K562 (cell line): ENCODE measurements at regions not wholly inside any gene's neighbourhood (a gene's known extent, or its start where the extent isn't known, plus 50 kb on each side); places are given as distances from the start of the nearest gene placed in this dataset.

Source experiments
- KLF10 ChIP-seq: fragments of 250-450 bp; sonication (Bioruptor Pico); IDR thresholded peaks from 2 replicates; pipeline ENCODE4 v1.6.1; 2021; ENCODE audit warnings: matching md5 sums
- NR2F6 ChIP-seq: fragments of 450-650 bp; formaldehyde crosslinking; IDR thresholded peaks from 2 replicates; pipeline ENCODE4 v1.4.0; 2020; ENCODE audit warnings: mild to moderate bottlenecking
- PTTG1 ChIP-seq: fragments of 450-650 bp; IDR thresholded peaks from 2 replicates; pipeline ENCODE4 v1.6.1; 2016; ENCODE audit warnings: low read depth, mild to moderate bottlenecking, missing genetic modification characterization, missing compliant biosample characterization
- ZNF318 ChIP-seq, 2 experiments: fragments of 450-650 bp; IDR thresholded peaks; 2 replicates each; pipeline ENCODE4 v1.6.1; 2016; ENCODE audit warnings: mild to moderate bottlenecking in 2 of 2, borderline replicate concordance in 1 of 2, low read depth in 1 of 2, moderate library complexity in 1 of 2
- ZNF436 ChIP-seq: fragments of 250-450, 450-650 bp; sonication (Bioruptor Pico); formaldehyde crosslinking; IDR thresholded peaks from 2 replicates; pipeline ENCODE4 v1.7.0; 2020; ENCODE audit warnings: mild to moderate bottlenecking
- TF ChIP-seq, protein P1 (sequence below), 3 experiments: fragments of 200-800 bp in 1 of 3; sonication (Bioruptor generic) in 1 of 3; sonication (generic) in 1 of 3; formaldehyde crosslinking in 1 of 3; IDR thresholded peaks; 2 replicates each; pipeline versions ENCODE4 v1.6.1 to v1.8.0; 2016 to 2022; ENCODE audit warnings: mild to moderate bottlenecking in 2 of 3, missing compliant biosample characterization in 2 of 3, missing genetic modification characterization in 2 of 3, missing genetic modification reagents in 1 of 3
- TF ChIP-seq, protein P2 (sequence below): fragments of 250-450 bp; sonication (Bioruptor Pico); IDR thresholded peaks from 2 replicates; pipeline ENCODE4 v1.5.0; 2022; ENCODE audit warnings: mild to moderate bottlenecking

DNA sequence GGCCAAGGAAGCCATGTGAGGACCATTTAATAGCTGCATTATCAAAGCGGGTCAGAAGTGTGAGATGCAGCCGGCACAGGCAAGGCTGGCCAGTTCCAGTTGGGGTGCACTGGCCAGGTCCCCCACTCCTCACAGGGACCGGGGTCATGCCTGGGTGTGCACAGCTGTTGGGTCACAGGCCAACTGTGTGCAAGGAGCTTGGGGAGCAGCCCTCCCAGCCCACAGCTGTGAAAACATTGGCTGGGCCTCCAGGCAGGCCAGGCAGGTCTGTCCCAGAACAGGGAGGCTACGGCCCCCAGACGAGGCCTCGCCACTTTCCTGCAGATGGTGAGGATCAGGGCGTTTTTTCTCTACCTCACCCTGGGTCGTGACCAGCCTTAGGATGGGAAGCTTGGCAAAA lies 521.0 kb downstream of the NTRK3 start (continued):
- no peak for TF ChIP-seq ZNF318 (IDR thresholded peaks at IDR 0.05; ENCODE audit: borderline replicate concordance in 1 of 2, low read depth in 1 of 2)
- no peak for TF ChIP-seq KLF10 (CRISPR knock-in tag)
- no peak for TF ChIP-seq PTTG1 (tag)
- TF ChIP-seq, protein P1, sequence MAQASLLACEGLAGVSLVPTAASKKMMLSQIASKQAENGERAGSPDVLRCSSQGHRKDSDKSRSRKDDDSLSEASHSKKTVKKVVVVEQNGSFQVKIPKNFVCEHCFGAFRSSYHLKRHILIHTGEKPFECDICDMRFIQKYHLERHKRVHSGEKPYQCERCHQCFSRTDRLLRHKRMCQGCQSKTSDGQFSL (CRISPR knock-in tag; IDR thresholded peaks at IDR 0.05) = no peak
- TF ChIP-seq, protein P1 (tag; IDR thresholded peaks at IDR 0.05) = no peak
- no peak for TF ChIP-seq ZNF436
- TF ChIP-seq, protein P2, sequence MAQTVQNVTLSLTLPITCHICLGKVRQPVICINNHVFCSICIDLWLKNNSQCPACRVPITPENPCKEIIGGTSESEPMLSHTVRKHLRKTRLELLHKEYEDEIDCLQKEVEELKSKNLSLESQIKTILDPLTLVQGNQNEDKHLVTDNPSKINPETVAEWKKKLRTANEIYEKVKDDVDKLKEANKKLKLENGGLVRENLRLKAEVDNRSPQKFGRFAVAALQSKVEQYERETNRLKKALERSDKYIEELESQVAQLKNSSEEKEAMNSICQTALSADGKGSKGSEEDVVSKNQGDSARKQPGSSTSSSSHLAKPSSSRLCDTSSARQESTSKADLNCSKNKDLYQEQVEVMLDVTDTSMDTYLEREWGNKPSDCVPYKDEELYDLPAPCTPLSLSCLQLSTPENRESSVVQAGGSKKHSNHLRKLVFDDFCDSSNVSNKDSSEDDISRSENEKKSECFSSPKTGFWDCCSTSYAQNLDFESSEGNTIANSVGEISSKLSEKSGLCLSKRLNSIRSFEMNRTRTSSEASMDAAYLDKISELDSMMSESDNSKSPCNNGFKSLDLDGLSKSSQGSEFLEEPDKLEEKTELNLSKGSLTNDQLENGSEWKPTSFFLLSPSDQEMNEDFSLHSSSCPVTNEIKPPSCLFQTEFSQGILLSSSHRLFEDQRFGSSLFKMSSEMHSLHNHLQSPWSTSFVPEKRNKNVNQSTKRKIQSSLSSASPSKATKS (CRISPR knock-in tag) = no peak
- no peak for TF ChIP-seq NR2F6 (CRISPR knock-in tag)
